ENCODE measurements at regions not wholly inside any gene's neighbourhood (a gene's known extent, or its start where the extent isn't known, plus 50 kb on each side); places are given as distances from the start of the nearest gene placed in this dataset.

GRCh38 chr12:33786532-33786931 lies 235.8 kb upstream of the ALG10 start:
- TF ChIP-seq POLR2A (IDR thresholded peaks at IDR 0.05), result no peak
- no peak for TF ChIP-seq POLR2AphosphoS5 (IDR thresholded peaks at IDR 0.05)
- TF ChIP-seq CTCF (IDR thresholded peaks at IDR 0.05), result no peak

Data from stomach (tissue), 4 donors.